Activated T-helper 9 cell treated with anti-CD3 and anti-CD28 coated beads, Interleukin-2, amount 50 U/mL, for 16 hours (primary cell): ENCODE measurements at regions not wholly inside any gene's neighbourhood (a gene's known extent, or its start where the extent isn't known, plus 50 kb on each side); places are given as distances from the start of the nearest gene placed in this dataset.

Source experiments
- DNase-seq: peaks from one replicate; pipeline ENCODE4 v3.0.0-alpha.2; 2020; ENCODE audit warnings: low read depth

DNA sequence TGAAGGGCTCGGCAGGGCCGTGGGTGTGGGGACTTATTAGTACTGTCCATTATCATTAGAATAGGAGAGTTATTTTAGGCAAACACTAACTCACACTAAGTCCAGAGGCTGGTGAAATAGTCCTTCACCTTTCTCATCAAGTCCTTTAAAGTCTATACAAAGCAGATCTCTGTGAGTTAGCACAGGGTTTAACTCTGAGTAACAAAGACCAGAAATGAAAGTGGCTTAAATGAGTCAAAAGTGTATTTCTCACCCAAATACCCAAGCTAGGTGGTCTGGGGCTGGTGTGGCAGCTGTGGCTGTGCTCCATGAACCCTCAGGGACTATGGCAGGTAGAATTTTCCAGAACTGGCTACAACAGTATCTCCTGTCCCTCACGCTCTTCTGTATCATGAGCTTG is 263.2 kb downstream of the BCOR start:
- no peak for DNase-seq

DNA sequence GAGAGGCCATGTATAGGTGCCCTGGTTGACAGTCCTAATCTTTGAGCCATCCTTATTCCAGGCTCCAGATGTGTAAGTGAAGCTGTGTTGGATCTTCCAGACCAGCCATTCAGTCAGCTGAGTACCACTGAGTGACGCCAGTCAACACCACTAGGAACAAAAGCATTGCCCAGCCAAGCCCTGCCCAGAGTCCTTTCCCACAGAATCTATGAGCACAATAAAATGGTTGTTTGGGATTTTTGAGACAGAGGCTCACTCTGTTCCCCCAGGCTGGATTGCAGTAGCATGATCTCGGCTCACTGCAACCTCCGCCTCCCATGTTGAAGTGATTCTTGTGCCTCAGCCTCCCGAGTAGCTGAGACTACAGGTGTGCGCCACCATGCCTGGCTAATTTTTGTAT is 262.5 kb downstream of the BCOR start:
- no peak for DNase-seq

DNA sequence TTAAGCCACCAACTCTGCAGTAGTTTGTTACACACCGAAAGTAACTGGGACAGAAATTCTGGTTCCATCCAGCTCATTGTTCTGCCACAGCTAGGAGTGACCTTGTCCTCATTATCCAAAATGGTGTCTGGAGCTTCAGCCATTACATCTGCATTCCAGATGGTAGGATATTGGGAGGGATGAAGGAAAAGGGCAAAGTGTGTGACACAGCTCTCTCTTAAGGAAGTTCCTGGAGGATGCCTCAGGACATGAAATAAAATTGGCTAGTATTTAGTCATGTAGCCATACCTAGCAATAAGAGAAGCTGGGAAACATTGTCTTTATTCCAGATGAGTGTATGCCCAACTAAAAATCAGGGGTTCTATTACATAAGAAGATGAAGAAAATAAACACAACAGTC is 262.0 kb downstream of the BCOR start:
- DNase-seq: no peak

DNA sequence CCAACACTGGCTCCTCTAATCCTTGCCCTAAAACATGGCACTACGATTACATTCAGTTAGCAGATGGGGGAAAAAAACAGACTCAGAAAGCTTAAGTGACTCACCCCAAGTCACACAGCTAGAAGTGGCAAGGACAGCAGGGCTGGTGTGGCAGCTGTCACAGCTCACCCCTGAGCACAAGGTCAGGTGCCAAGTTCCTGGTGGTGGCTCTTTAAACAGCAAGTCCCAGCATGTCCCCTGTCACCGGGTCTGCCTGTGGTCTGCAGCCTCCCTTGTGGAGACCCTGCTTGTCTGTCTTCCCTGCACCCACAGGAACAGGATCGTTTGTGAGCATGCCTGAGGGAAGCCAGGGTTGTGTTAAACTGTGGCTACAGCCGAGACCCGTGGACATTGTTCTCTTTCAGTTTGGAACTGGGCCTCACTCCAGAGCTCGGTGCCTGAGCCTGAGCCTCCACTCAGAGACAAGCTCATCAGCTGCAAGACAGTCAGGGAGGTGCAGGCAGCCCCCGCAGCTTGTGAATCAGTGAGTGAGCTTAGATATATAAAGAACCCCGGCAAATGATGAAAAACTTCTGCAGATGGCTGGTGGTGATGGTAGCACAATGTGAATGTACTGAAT is 260.8 kb downstream of the BCOR start:
- no peak for DNase-seq

DNA sequence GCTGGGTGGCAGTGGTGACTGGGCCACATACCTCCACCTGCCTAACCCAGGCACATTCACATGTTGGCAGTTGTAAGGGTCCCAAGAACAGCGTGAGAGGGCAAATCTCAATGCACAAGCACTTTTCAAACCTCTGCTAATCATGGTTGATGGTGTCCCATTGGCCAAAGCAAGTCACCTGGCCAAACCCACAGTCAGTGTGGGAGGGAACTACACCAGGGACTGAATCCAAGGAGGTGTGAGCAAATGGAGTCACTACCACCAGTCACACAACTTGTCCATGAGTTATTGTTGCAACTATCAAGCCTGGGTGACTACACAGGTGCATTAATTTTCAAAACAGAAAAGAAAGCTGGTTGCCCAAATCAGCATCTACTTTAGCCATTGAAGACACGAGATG is 260.1 kb downstream of the BCOR start:
- DNase-seq: no peak

DNA sequence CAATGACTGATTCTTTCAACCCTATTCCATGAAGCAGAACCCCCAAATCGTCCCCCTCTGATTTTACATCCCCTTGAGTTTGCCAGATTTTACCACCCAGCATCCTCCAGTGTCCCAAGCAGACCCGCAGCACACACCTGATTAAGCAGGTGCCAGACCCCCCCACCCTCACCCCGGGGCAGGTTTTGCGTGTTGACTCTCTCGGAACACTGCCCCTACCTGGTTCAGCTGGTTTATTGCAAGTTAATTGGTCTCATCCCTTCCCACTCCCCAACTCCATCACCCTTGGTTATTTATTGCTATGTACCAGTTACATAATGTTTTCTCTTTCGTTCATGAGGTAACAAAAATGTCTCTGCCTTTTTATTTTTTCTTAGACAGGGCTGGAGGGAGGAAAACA is 258.4 kb downstream of the BCOR start:
- DNase-seq: no peak

DNA sequence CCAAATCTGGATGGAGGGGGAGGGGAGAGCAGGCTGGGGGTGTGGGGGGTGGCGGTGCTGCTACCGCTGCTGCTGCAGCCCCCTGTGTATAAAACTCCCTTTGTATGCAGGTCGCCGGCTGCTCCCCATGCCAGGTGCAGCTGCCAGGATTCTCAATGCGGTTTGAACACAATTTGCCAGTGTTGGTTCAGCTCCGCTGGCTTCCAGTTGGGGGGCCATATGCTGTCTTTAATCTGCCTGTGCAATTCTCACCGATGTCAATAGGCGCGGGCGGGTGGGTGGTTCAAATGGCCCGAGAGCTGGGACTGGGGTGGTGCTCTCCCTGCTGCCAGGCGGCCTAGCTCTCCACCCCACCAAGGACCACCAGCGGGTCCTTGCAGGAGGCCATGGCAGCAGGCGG is 257.6 kb downstream of the BCOR start:
- DNase-seq: no peak

DNA sequence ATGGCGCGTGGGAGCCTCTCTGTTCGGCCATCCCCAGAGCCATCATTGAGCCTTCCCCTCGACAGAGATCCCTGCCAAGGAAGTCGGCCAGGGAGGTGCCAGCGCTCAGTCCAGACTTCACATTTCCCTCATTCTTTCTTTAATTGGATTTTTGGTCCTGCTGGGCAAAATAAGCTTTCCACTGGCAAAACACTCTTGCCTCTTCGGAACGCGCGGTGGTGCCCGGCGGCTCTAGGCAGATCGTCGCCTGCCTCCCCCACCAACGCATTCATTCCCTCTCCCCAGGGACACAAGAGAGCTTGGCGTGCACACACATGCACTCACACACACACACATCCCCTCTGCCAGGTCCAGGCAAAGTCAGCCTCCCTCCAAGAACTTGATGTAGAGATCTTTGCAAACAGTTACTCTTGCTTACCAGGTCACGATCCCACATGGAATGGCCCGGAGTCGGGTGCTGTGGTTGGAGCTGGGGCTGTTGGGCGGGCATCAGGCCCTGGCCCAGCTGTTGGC is 257.1 kb downstream of the BCOR start:
- no peak for DNase-seq

DNA sequence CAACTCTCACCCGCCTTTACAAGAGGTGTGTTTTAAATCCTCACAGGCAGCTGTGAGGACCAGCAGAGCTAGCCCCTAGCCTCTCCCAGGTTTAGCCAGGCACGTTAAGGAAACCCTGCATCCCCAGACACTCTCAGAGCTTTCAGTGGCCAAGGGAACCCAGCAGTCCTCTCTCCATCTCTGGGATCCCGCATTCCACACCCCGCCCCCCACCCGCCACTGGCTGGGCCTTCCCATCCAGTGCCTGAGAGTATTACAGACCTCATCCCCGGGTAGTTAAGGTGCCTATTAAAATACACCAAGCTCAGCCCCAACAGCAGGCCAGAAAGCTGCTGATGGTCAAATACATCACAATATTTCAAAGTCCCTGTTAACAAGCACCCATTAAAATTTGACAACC is 256.2 kb downstream of the BCOR start:
- no peak for DNase-seq

DNA sequence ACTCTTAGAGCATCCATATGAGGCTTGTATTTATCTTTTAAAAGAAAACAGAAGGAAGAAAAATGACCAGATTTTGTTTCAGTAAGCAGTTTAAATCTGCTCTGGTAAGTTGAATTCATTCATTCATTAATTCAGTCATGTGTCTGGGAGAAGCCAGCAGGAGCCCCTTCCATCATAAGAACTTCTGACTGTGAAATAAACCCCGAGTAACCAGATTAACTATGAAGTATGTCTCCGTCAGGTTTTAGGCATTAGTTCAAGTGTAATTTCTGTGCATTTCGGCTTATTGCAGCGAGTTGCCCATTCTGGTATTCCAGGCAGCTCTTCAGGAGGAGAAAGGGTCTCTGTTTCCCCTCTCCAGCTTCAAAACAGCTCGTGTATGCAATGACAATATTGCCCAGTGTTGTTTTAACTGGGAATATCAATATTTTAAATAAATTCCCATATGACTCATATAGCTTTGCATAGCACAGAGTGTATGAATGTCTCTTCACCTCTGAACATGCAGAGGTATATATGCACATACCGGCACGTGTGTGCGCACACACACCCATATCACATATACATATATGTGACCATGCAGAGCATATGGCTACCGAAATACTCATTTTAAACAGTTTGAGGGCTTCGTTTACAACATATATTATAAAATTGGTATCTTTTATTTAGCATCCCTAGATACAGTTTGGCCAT is 255.3 kb downstream of the BCOR start:
- DNase-seq: no peak

DNA sequence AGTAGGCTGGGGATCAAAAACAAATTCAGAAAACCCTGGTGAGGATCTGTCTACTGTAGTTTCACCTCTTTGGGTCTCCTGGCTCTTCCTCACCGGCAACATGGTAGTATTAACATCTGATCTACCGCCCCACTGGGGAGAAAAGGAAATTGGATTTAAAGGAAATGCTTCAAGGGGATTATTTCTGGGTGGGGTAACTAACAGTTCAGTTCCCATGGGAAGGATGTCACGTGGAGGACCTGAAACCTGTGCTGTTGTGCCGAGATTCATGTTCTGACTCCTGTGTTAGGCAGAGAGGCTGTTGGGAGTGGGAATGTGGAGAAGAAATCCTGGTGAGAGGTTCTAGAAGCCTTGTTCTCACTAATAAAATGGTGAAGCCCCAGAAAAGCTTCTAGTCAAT is 254.4 kb downstream of the BCOR start:
- no peak for DNase-seq

DNA sequence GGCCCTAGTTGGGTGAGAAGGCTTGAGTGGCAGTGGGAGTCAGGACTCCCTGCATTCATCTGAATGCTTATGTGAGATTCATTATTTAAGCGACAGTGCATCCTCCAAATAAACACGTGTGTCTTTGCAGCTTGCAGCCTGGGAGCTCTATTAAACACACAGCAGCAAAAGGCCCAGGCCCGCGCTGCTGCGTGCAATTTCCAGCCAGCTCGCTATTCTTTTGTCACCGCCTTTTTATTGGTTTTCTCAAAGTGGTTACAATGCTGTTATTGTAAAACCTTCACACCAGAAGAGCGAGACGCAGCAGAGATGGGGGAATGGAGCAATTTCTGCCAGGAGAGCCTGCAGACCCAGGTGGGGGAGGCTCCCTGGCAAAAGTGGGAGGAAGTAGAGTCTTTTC is 252.5 kb downstream of the BCOR start:
- DNase-seq: no peak

DNA sequence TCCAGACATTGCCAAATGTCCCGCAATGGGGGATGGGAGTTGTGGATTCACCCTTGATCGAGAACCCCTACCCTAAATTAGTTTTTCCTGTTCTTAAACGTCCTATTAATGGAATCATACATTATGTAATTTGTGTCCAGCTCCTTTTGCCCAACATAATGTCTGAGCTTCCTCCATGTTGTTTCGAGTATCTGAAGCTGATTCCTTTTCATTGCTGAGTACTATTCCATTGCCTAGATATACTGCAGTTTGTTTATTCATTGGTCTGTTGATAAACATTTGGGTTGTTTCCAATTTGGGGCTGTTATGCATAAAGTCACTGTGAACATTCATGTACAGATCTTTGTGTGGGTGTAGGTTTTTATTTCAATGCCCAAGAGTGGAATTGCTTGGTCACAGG is 251.3 kb downstream of the BCOR start:
- DNase-seq: no peak

DNA sequence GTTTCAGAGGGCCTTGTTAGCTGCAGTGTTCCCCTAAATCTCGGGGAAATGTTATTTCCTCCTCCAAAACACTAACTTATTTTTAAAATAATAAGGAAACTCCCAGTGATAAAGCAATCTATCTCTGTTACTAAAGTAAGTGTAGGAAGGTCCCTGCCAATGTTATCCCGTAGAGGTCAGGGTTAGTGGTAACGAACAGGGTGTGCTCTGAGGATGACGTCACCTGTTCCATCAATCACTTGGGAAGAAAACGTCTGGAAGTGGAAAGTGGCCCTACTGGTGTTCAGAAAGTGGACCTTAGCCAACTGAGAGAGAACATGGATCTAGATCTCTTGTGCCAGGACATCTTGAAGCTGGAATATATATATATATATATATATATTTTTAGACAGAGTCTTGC is 249.5 kb downstream of the BCOR start:
- DNase-seq: no peak

DNA sequence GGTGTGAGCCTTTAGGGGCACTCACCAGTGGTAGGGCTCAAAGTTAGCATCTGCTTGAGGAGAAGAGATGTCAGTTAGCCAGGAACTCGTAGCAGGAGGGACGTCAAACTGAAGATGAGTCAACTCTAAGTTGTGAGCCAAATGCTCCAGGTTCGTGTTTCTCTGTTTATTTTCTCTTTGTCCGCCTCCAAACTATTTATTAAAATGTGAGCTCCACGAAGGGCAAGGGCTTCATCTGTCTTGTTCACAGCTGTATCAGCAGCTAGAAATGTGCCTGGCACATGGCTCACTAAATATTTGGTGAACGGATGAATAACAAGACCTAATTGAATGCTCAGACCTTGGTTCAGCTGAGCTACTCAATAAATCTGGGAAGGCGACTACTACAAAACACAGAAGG is 248.9 kb downstream of the BCOR start:
- no peak for DNase-seq

DNA sequence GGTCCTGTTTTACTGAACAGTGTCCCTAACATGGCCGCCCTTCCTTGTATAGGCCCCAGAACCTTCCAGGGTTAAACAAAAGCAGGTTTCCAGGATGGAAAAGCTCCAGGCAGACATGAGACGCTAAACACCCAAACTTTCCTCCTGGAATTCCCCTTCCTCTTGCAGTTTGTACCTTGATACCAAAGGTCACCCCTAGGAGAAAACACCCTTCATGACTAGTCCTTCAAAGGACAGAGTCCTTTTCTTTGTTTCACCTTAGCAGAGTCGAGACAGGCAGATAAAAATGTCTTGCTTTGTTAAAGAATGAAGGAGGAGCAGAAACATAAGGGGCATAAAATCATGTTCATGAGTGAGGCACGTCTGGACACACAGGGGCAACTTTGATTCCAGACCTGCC is 247.5 kb downstream of the BCOR start:
- no peak for DNase-seq

DNA sequence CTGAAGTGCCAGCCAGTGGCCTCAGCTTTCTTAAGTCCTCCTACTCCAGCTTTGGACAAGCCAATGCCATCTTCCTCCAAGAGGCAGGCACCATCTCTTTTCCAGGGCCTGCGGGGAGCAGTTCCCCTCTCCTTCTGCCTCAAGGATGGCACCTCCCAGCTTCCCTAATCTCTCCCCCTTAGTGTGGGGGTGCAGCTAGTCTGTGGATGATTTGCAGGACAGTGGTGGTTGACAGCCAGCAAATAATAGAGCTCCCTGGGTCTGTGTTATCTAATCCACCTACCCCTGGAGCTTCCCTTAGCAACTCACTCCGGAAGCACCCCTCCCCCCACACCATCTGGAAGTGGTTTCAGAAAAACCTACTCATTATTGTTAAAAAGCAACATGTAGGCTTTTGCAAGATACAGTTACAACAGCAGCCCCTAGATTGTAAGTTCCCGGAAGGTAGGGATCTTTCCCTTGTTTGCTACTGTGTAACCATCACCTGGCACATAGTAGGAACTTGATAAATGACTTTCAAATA is 247.1 kb downstream of the BCOR start:
- DNase-seq: peak; percentile 12

DNA sequence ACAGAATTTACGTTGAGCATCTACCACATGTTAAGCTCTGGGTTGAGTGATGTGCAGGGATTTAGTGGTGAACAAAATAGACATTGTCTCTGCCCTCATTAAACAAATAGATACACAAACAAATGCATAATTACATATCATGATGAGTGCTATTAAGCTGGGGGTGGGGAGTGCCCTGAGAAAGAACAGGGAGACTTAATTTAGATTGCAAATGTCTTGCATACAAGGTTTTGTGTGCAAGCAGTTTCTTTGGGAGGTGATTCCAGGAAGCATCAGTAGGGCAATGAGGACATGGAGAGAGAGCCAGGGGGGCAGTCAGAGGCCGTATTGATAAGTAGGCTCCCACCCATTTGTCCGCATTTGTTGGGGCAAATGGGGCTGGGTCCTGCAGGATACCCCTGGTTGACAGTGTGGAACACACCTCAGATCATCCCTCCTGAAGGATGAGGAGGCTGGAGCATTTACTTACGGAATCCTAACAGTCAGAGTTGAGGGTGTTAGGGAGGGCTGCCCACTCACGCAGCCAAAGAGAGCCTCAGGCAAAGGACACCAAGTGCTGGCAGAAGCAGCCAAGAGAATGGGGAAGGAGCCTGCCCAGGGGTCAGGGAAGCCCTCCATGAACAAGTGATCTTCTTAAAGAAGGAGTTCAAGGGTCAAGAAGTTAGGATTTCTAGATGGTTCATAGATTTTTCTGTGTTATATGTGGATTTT is 245.9 kb downstream of the BCOR start:
- DNase-seq: no peak

DNA sequence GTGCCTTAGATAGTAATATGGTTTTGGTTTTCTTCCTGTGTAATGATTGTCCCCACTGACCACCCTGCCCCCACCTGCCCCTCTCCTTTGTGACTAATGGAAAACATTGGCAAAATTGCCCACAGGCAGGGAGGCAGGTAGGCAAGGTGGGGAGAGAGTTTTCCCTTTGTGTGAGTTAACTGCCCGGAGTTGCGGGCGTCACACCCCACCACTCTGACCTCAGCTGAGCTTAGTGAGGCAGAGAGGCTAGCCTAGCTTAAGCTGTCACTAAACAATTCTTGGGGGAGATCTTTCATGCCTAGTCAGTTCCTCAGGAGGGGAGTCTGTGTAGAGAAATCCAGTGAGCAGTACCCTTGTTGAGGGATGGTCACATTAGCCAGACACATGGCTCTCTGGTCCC is 245.3 kb downstream of the BCOR start:
- no peak for DNase-seq

DNA sequence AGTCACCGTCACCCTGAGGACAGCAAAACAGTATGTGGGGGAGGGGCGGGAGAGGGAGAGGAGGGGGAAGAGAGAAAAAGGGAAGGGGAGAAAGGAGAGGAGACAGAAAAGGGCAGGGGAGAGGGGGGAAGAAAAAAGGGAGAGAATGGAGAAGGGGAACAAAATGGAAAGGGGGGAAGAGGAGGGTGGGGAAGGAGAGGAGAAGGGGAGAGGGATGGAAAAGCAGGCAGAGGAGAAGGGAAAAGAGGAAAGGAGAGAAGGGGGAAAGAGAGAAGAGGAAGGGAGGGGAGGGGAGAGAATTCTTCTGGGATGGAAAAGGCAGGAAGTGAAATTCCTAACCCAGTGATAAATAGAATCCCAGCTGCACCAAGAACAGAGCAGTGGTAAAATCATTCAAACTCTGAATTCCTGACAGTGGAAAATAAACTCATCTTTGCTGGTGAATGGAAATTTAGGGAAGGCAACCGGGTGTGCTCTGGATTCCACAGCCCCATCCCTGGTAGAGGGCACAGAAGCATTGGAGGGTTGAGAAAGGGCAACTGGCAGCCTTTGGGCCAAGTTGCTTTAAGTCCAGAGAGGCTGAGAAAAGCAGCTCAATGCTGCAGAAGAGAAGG is 244.2 kb downstream of the BCOR start:
- DNase-seq: no peak

DNA sequence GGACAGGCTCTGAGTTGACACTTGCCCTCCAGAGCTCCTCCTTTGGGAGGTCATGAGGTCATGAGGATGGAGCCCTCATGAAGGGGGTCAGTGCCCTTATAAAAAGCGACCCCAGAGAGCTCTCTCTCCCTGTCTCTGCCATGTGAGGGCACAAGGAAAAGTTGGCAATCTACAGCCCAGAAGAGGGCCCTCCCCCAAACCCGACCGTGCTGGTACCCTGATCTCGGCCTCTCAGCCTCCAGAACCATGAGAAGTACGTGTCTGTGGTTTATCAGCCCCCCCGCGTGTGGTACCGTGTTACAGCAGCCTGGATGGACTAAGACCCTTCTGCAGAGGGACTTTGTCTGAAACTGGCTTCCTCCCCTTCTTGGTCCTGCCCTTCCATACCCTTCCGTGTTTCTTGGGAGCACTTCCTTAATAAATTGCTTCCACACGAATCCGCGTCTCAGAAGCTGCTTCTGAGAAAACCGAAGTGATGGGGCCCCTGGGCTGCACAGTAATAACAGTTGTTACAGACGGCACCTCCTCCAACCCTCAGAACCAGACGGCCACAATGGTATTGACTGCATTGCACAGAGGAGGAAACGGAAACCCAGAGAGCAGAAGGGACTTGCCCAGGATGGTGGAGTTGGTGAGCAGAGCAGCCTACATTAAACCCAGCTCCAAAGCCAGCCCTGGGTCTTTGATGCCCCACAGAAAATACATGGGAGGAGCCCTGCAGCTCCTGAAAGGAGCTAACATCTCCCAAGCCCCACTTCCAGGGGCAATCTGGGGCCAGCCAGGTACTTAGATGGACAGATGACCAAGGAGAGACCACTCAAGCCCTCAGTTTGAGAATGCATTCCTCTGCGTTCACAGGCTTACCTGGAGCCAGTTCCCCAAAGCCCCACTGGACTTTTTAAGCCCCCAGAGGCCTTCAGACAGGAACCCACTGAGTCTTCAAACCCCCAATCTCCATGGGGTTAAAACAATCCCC is 242.7 kb downstream of the BCOR start:
- peak; percentile 69 for DNase-seq

DNA sequence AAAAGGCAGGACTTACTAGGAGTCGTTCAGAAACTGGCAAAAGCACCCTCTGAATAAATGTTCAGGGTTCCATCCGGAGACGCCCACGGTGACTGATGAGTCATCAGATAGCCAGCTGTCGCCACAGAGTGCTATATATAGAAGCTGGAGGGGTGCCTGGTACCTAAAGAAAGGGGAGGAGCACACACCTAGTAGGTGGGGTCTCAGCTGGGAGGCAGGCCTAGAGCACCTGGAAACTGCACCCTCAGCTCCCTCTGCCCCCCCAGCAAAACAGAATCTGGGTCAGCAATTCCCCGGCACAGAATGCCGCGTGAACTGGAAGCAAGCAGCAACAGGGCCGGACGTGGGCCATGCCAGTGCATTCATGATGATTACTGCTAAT is 242.0 kb downstream of the BCOR start:
- DNase-seq: peak; percentile 78
